Mucosa of gallbladder (tissue), 1 donor: ENCODE measurements at regions not wholly inside any gene's neighbourhood (a gene's known extent, or its start where the extent isn't known, plus 50 kb on each side); places are given as distances from the start of the nearest gene placed in this dataset.

Experiments used
- DNase-seq: peaks from one replicate; pipeline ENCODE4 v3.0.0-alpha.2; 2020; ENCODE audit warnings: low spot score
- donor health status: DM: no; HTN: no; CAD: no.

GRCh38 chr20:40393197-40394079 is 295.6 kb downstream of the MAFB start:
- DNase-seq: no peak

GRCh38 chr20:40390654-40391053 is 298.4 kb downstream of the MAFB start:
- no peak for DNase-seq

- no peak for DNase-seq
Measured at GRCh38 chr20:40370800-40371199, 318.2 kb downstream of the MAFB start.

GRCh38 chr20:40368876-40369275 is 320.2 kb downstream of the MAFB start:
- no peak for DNase-seq

GRCh38 chr20:40361916-40362315 is 327.1 kb downstream of the MAFB start:
- no peak for DNase-seq

GRCh38 chr20:40359131-40359912 is 329.7 kb downstream of the MAFB start:
- no peak for DNase-seq

GRCh38 chr20:40354880-40355279 is 334.2 kb downstream of the MAFB start:
- DNase-seq: no peak

GRCh38 chr20:40343390-40343789 is 345.6 kb downstream of the MAFB start:
- DNase-seq: no peak

GRCh38 chr20:40341561-40341960 is 347.5 kb downstream of the MAFB start:
- no peak for DNase-seq

- DNase-seq: peak; percentile 49
Measured at GRCh38 chr20:40339661-40340449, 349.2 kb downstream of the MAFB start.

- DNase-seq: no peak
Measured at GRCh38 chr20:40336533-40336932, 352.5 kb downstream of the MAFB start.

- no peak for DNase-seq
Measured at GRCh38 chr20:40335901-40336351, 353.1 kb downstream of the MAFB start.

GRCh38 chr20:40335437-40335836 is 353.6 kb downstream of the MAFB start:
- DNase-seq: no peak

- DNase-seq: no peak
Measured at GRCh38 chr20:40333591-40333990, 355.4 kb downstream of the MAFB start.

GRCh38 chr20:40331807-40332560 is 357.1 kb downstream of the MAFB start:
- peak; percentile 32 for DNase-seq

- DNase-seq: no peak
Measured at GRCh38 chr20:40331249-40331648, 357.8 kb downstream of the MAFB start.

GRCh38 chr20:40329321-40329720 is 359.7 kb downstream of the MAFB start:
- DNase-seq: no peak

GRCh38 chr20:40326784-40327183 is 362.3 kb downstream of the MAFB start:
- no peak for DNase-seq

GRCh38 chr20:40325006-40325568 is 363.9 kb downstream of the MAFB start:
- DNase-seq: no peak

- DNase-seq: no peak
Measured at GRCh38 chr20:40323361-40323794, 365.7 kb downstream of the MAFB start.

- no peak for DNase-seq
Measured at GRCh38 chr20:40322941-40323340, 366.1 kb downstream of the MAFB start.
